WERI-Rb-1 (cell line): ENCODE measurements at regions not wholly inside any gene's neighbourhood (a gene's known extent, or its start where the extent isn't known, plus 50 kb on each side); places are given as distances from the start of the nearest gene placed in this dataset.

Source experiments
- DNase-seq: peaks from one replicate; pipeline ENCODE4 v3.0.0-alpha.2; 2020
- H3K27ac ChIP-seq: fragments of 250-450 bp; sonication (Bioruptor Pico); 2 replicates; pipeline ENCODE4 v1.5.1; 2020; ENCODE audit warnings: mild to moderate bottlenecking, moderate library complexity
- H3K27me3 ChIP-seq: fragments of 250-450 bp; sonication (Bioruptor Pico); 2 replicates; pipeline ENCODE4 v1.5.1; 2021; ENCODE audit warnings: mild to moderate bottlenecking, low read depth, moderate library complexity; ENCODE audit not compliant: insufficient read depth, severe bottlenecking
- H3K36me3 ChIP-seq: fragments of 250-450 bp; sonication (Bioruptor Pico); 2 replicates; pipeline ENCODE4 v1.5.1; 2020; ENCODE audit warnings: mild to moderate bottlenecking, moderate library complexity
- H3K4me3 ChIP-seq: 2 replicates; pipeline ENCODE4 v1.5.1; 2011; ENCODE audit warnings: low read depth, mild to moderate bottlenecking, control low read depth, low read length
- H3K9me3 ChIP-seq: fragments of 250-450 bp; sonication (Bioruptor Pico); 2 replicates; pipeline ENCODE4 v1.5.1; 2021; ENCODE audit warnings: mild to moderate bottlenecking, moderate library complexity; ENCODE audit not compliant: severe bottlenecking
- CTCF ChIP-seq: IDR thresholded peaks from 2 replicates; pipeline ENCODE4 v1.5.1; 2011; ENCODE audit warnings: low read depth, mild to moderate bottlenecking, control low read depth, inconsistent platforms, low read length

- Histone ChIP-seq H3K4me3 (no peak overlapping the region), H3K27me3 (peaks cover 68% of the 10 kb centered on the region), H3K27ac (no peak overlapping the region), H3K9me3 (no peaks in the 10 kb centered on the region), H3K36me3 (no peaks in the 10 kb centered on the region)
- no peak for DNase-seq
- TF ChIP-seq CTCF = no peak
Observed at GRCh38 chr18:22303927-22304326, 113.8 kb downstream of the CTAGE1 start.

GRCh38 chr18:22302144-22302543 lies 115.6 kb downstream of the CTAGE1 start:
- peaks cover 65% of the 10 kb centered on the region for H3K27me3 ChIP-seq
- DNase-seq = no peak
- TF ChIP-seq CTCF = no peak
- H3K4me3 ChIP-seq = no peak overlapping the region
- no peak overlapping the region for H3K27ac ChIP-seq
- no peaks in the 10 kb centered on the region for H3K9me3 ChIP-seq
- H3K36me3 ChIP-seq = no peaks in the 10 kb centered on the region

GRCh38 chr18:22300665-22301636 lies 116.8 kb downstream of the CTAGE1 start:
- Histone ChIP-seq H3K9me3 (no peaks in the 10 kb centered on the region), H3K4me3 (no peak overlapping the region), H3K27me3 (peaks cover 69% of the 10 kb centered on the region), H3K36me3 (no peaks in the 10 kb centered on the region), H3K27ac (no peak overlapping the region)
- TF ChIP-seq CTCF = no peak
- no peak for DNase-seq

- no peak overlapping the region for H3K4me3 ChIP-seq
- DNase-seq = no peak
- no peaks in the 10 kb centered on the region for H3K36me3 ChIP-seq
- H3K27me3 ChIP-seq = peaks cover 59% of the 10 kb centered on the region
- H3K27ac ChIP-seq = no peak overlapping the region
- TF ChIP-seq CTCF = no peak
- no peaks in the 10 kb centered on the region for H3K9me3 ChIP-seq
Observed at GRCh38 chr18:22297008-22297407, 120.7 kb downstream of the CTAGE1 start.

- Histone ChIP-seq H3K27ac (no peak overlapping the region), H3K4me3 (no peak overlapping the region), H3K9me3 (no peaks in the 10 kb centered on the region), H3K27me3 (peaks cover 52% of the 10 kb centered on the region), H3K36me3 (no peaks in the 10 kb centered on the region)
- no peak for TF ChIP-seq CTCF
- DNase-seq = no peak
Observed at GRCh38 chr18:22296304-22296703, 121.4 kb downstream of the CTAGE1 start.
